ENCODE measurements at regions not wholly inside any gene's neighbourhood (a gene's known extent, or its start where the extent isn't known, plus 50 kb on each side); places are given as distances from the start of the nearest gene placed in this dataset.

GRCh38 chr22:48240148-48240934 lies 1477.9 kb downstream of the TBC1D22A start:
- DNase-seq = no peak

GRCh38 chr22:48239461-48240147 lies 1477.2 kb downstream of the TBC1D22A start:
- no peak for DNase-seq

- no peak for DNase-seq
Observed at GRCh38 chr22:48238966-48239365, 1476.5 kb downstream of the TBC1D22A start.

GRCh38 chr22:48238284-48238915 lies 1476.0 kb downstream of the TBC1D22A start:
- no peak for DNase-seq

GRCh38 chr22:48237466-48238283 lies 1475.2 kb downstream of the TBC1D22A start:
- no peak for DNase-seq

- no peak for DNase-seq
Observed at GRCh38 chr22:48236261-48236660, 1473.8 kb downstream of the TBC1D22A start.

- no peak for DNase-seq
Observed at GRCh38 chr22:48235744-48236143, 1473.3 kb downstream of the TBC1D22A start.

GRCh38 chr22:48234011-48234410 lies 1471.6 kb downstream of the TBC1D22A start:
- DNase-seq = no peak

- DNase-seq = no peak
Observed at GRCh38 chr22:48233586-48233985, 1471.1 kb downstream of the TBC1D22A start.

- no peak for DNase-seq
Observed at GRCh38 chr22:48228468-48228867, 1466.0 kb downstream of the TBC1D22A start.

GRCh38 chr22:48227341-48228018 lies 1465.0 kb downstream of the TBC1D22A start:
- DNase-seq = no peak

GRCh38 chr22:48226026-48227013 lies 1463.9 kb downstream of the TBC1D22A start:
- DNase-seq = no peak

GRCh38 chr22:48224332-48224731 lies 1461.9 kb downstream of the TBC1D22A start:
- no peak for DNase-seq

- no peak for DNase-seq
Observed at GRCh38 chr22:48223488-48224190, 1461.2 kb downstream of the TBC1D22A start.

GRCh38 chr22:48222742-48223487 lies 1460.5 kb downstream of the TBC1D22A start:
- no peak for DNase-seq

GRCh38 chr22:48218889-48219420 lies 1456.5 kb downstream of the TBC1D22A start:
- DNase-seq = no peak

- DNase-seq = no peak
Observed at GRCh38 chr22:48217596-48217995, 1455.1 kb downstream of the TBC1D22A start.

- no peak for DNase-seq
Observed at GRCh38 chr22:48212727-48213126, 1450.3 kb downstream of the TBC1D22A start.

- no peak for DNase-seq
Observed at GRCh38 chr22:48210812-48211211, 1448.4 kb downstream of the TBC1D22A start.

All from femur (tissue), 1 donor.